ENCODE measurements at regions not wholly inside any gene's neighbourhood (a gene's known extent, or its start where the extent isn't known, plus 50 kb on each side); places are given as distances from the start of the nearest gene placed in this dataset.

- DNase-seq (no peak), ATAC-seq (ENCODE audit: insufficient read depth, low read depth) (no peak)
- no peaks in the 10 kb centered on the region for H3K9me3 ChIP-seq (ENCODE audit: insufficient read depth, low read length, severe bottlenecking)
- H3K4me1 ChIP-seq (ENCODE audit: insufficient read depth, low read length): no peaks in the 10 kb centered on the region
- H3K4me2 ChIP-seq (ENCODE audit: insufficient read depth, low read length): no peak overlapping the region
- H3K27me3 ChIP-seq (ENCODE audit: insufficient read depth, low read length, poor library complexity): no peaks in the 10 kb centered on the region
- H3K9ac ChIP-seq (ENCODE audit: low read depth, low read length): no peak overlapping the region
- TF ChIP-seq CTCF (IDR thresholded peaks at IDR 0.05; ENCODE audit: borderline replicate concordance, extremely low read depth, low read length, poor library complexity, severe bottlenecking) (no peak), EZH2 (IDR thresholded peaks at IDR 0.05; ENCODE audit: borderline replicate concordance, low read depth, low read length, severe bottlenecking) (no peak)
- H3K27ac ChIP-seq (ENCODE audit: low read length): no peak overlapping the region
- H3K79me2 ChIP-seq (ENCODE audit: insufficient read depth, low read length): no peaks in the 10 kb centered on the region
- no peaks in the 10 kb centered on the region for H3K36me3 ChIP-seq (ENCODE audit: insufficient read depth, low read length)
- no peaks in the 10 kb centered on the region for H4K20me1 ChIP-seq (ENCODE audit: insufficient read depth, low read length)
- H2AFZ ChIP-seq (ENCODE audit: low read depth, low read length): no peak overlapping the region
- H3K4me3 ChIP-seq (ENCODE audit: low read depth in 1 of 2, low read length in 2 of 2): no peak overlapping the region
These were observed 157.4 kb downstream of the KIF26A start for GRCh38 chr14:104295681-104296387.

- H3K4me2 ChIP-seq (ENCODE audit: insufficient read depth, low read length): no peak overlapping the region
- no peaks in the 10 kb centered on the region for H3K79me2 ChIP-seq (ENCODE audit: insufficient read depth, low read length)
- DNase-seq: no peak
- TF ChIP-seq CTCF (IDR thresholded peaks at IDR 0.05; ENCODE audit: borderline replicate concordance, extremely low read depth, low read length, poor library complexity, severe bottlenecking) (no peak), EZH2 (IDR thresholded peaks at IDR 0.05; ENCODE audit: borderline replicate concordance, low read depth, low read length, severe bottlenecking) (no peak)
- H3K9ac ChIP-seq (ENCODE audit: low read depth, low read length): no peak overlapping the region
- no peaks in the 10 kb centered on the region for H3K36me3 ChIP-seq (ENCODE audit: insufficient read depth, low read length)
- no peaks in the 10 kb centered on the region for H3K27me3 ChIP-seq (ENCODE audit: insufficient read depth, low read length, poor library complexity)
- ATAC-seq (ENCODE audit: insufficient read depth, low read depth): no peak
- no peak overlapping the region for H2AFZ ChIP-seq (ENCODE audit: low read depth, low read length)
- no peaks in the 10 kb centered on the region for H4K20me1 ChIP-seq (ENCODE audit: insufficient read depth, low read length)
- H3K4me1 ChIP-seq (ENCODE audit: insufficient read depth, low read length): no peaks in the 10 kb centered on the region
- H3K27ac ChIP-seq (ENCODE audit: low read length): no peak overlapping the region
- H3K4me3 ChIP-seq (ENCODE audit: low read depth in 1 of 2, low read length in 2 of 2): no peak overlapping the region
- H3K9me3 ChIP-seq (ENCODE audit: insufficient read depth, low read length, severe bottlenecking): no peaks in the 10 kb centered on the region
These were observed 158.3 kb downstream of the KIF26A start for GRCh38 chr14:104296388-104297312.

GRCh38 chr14:104297313-104297704 lies 158.9 kb downstream of the KIF26A start:
- TF ChIP-seq CTCF (IDR thresholded peaks at IDR 0.05; ENCODE audit: borderline replicate concordance, extremely low read depth, low read length, poor library complexity, severe bottlenecking) (no peak), EZH2 (IDR thresholded peaks at IDR 0.05; ENCODE audit: borderline replicate concordance, low read depth, low read length, severe bottlenecking) (no peak)

More at GRCh38 chr14:104297313-104297704, 158.9 kb downstream of the KIF26A start:
- DNase-seq: no peak
- Histone ChIP-seq H3K79me2 (ENCODE audit: insufficient read depth, low read length) (no peaks in the 10 kb centered on the region), H3K4me2 (ENCODE audit: insufficient read depth, low read length) (no peak overlapping the region), H3K9me3 (ENCODE audit: insufficient read depth, low read length, severe bottlenecking) (no peaks in the 10 kb centered on the region), H3K9ac (ENCODE audit: low read depth, low read length) (no peak overlapping the region), H3K4me3 (ENCODE audit: low read depth in 1 of 2, low read length in 2 of 2) (no peak overlapping the region), H3K27me3 (ENCODE audit: insufficient read depth, low read length, poor library complexity) (no peaks in the 10 kb centered on the region), H3K4me1 (ENCODE audit: insufficient read depth, low read length) (no peaks in the 10 kb centered on the region), H2AFZ (ENCODE audit: low read depth, low read length) (no peak overlapping the region), H3K36me3 (ENCODE audit: insufficient read depth, low read length) (no peaks in the 10 kb centered on the region), H3K27ac (ENCODE audit: low read length) (no peak overlapping the region), H4K20me1 (ENCODE audit: insufficient read depth, low read length) (no peaks in the 10 kb centered on the region)
- no peak for ATAC-seq (ENCODE audit: insufficient read depth, low read depth)
